ENCODE measurements at regions not wholly inside any gene's neighbourhood (a gene's known extent, or its start where the extent isn't known, plus 50 kb on each side); places are given as distances from the start of the nearest gene placed in this dataset.

DNA sequence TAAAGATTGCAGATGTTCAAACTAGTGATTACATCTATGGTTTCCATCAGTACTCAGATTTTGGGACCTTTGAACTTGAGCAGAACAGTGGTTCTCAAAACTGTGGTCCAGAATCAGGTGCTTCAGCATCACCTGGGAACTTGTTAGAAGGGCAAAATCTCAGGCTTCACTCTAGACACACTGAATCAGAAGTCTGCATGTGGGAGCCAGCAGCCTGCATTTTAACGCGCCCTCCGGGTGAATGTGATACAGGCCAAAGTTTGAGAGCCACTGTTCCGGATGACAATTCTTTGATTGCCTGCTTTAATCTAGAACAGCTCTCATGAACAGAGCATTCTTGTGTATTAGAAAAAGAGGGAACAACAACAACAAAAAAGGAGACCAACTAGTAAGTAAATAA, 261.7 kb downstream of the GPD2 start:
- Histone ChIP-seq H3K9ac (no peak overlapping the region), H3F3A (ENCODE audit: insufficient read depth) (no peaks in the 10 kb centered on the region), H3K27ac (no peak overlapping the region), H3K9me2 (ENCODE audit: insufficient read depth) (no peaks in the 10 kb centered on the region), H3K79me2 (ENCODE audit: insufficient read depth) (no peaks in the 10 kb centered on the region), H3K4me1 (ENCODE audit: insufficient read depth) (no peaks in the 10 kb centered on the region), H3K4me2 (ENCODE audit: unreplicated experiment) (no peak overlapping the region), H3K9me3 (ENCODE audit: low read depth) (no peaks in the 10 kb centered on the region), H3K36me3 (ENCODE audit: low read depth) (no peaks in the 10 kb centered on the region), H3K4me3 (no peak overlapping the region), H4K20me1 (ENCODE audit: insufficient read depth) (no peaks in the 10 kb centered on the region), H2AFZ (no peak overlapping the region), H3K27me3 (replicated peaks; ENCODE audit: insufficient read depth) (no peaks in the 10 kb centered on the region)
- no peak for DNase-seq
- in situ Hi-C loops (cut with MboI) = no loop called here
- no peak for TF ChIP-seq EZH2 (IDR thresholded peaks at IDR 0.05; ENCODE audit: insufficient read depth, poor library complexity, severe bottlenecking)
- no peak for TF ChIP-seq EZH2phosphoT487 (IDR thresholded peaks at IDR 0.05; ENCODE audit: insufficient read depth, low read depth)
- 25 to 32% methylated on average over 4 of the region's 4 CpGs for WGBS, 2 experiments (ENCODE audit: low coverage in 1 of 2, low lambda C conversion rate in 2 of 2, missing lambda C conversion rate in 2 of 2)

- no peak overlapping the region for H3K4me2 ChIP-seq (ENCODE audit: unreplicated experiment)
- no peaks in the 10 kb centered on the region for H3K79me2 ChIP-seq (ENCODE audit: insufficient read depth)
- no peak overlapping the region for H3K4me3 ChIP-seq
- H4K20me1 ChIP-seq (ENCODE audit: insufficient read depth) = no peaks in the 10 kb centered on the region
- peaks cover 5% of the 10 kb centered on the region; the same call in 1 of the 2 replicates for H3K27me3 ChIP-seq (replicated peaks; ENCODE audit: insufficient read depth)
- no peaks in the 10 kb centered on the region for H3K36me3 ChIP-seq (ENCODE audit: low read depth)
- WGBS, 2 experiments (ENCODE audit: low coverage in 1 of 2, low lambda C conversion rate in 2 of 2, missing lambda C conversion rate in 2 of 2) = 7% methylated on average over 8 of the region's 8 CpGs
- no peak overlapping the region for H3K9ac ChIP-seq
- H3K27ac ChIP-seq = no peak overlapping the region
- in situ Hi-C loops (cut with MboI) = no loop called here
- H2AFZ ChIP-seq = no peak overlapping the region
- H3K9me3 ChIP-seq (ENCODE audit: low read depth) = no peaks in the 10 kb centered on the region
- H3K9me2 ChIP-seq (ENCODE audit: insufficient read depth) = no peaks in the 10 kb centered on the region
- no peaks in the 10 kb centered on the region for H3F3A ChIP-seq (ENCODE audit: insufficient read depth)
- no peak for DNase-seq
- no peaks in the 10 kb centered on the region for H3K4me1 ChIP-seq (ENCODE audit: insufficient read depth)
- TF ChIP-seq EZH2 (IDR thresholded peaks at IDR 0.05; ENCODE audit: insufficient read depth, poor library complexity, severe bottlenecking) (no peak), EZH2phosphoT487 (IDR thresholded peaks at IDR 0.05; ENCODE audit: insufficient read depth, low read depth) (no peak)
These were observed 264.5 kb downstream of the GPD2 start for GRCh38 chr2:156700681-156701080.

DNA sequence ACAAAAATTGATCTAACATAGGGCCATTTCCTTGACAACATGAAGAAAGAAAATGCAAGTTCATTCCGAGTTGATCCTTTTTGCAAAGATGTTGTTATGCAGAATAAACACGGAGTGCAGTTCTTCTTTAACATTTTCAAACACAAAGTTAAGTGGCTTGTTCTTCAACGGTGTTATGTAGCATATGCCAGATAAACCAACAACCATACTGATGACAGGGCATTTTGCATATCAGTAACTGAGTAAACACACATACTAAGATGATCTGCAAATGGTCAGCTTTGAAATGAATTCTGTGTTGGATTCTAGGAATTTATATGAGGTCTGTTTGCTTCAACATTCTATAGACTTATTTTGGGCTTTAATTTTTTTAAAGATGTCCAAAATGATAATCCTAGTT, 266.4 kb downstream of the GPD2 start:
- no peak overlapping the region for H3K4me2 ChIP-seq (ENCODE audit: unreplicated experiment)
- TF ChIP-seq EZH2 (IDR thresholded peaks at IDR 0.05; ENCODE audit: insufficient read depth, poor library complexity, severe bottlenecking) = no peak
- TF ChIP-seq EZH2phosphoT487 (IDR thresholded peaks at IDR 0.05; ENCODE audit: insufficient read depth, low read depth) = no peak
- peaks cover 5% of the 10 kb centered on the region; the same call in 1 of the 2 replicates for H3K27me3 ChIP-seq (replicated peaks; ENCODE audit: insufficient read depth)
- no peaks in the 10 kb centered on the region for H3K9me2 ChIP-seq (ENCODE audit: insufficient read depth)
- H3K9me3 ChIP-seq (ENCODE audit: low read depth) = no peaks in the 10 kb centered on the region
- no peaks in the 10 kb centered on the region for H3K36me3 ChIP-seq (ENCODE audit: low read depth)
- no peaks in the 10 kb centered on the region for H4K20me1 ChIP-seq (ENCODE audit: insufficient read depth)
- no peak for DNase-seq
- in situ Hi-C loops (cut with MboI) = no loop called here
- no peak overlapping the region for H3K4me3 ChIP-seq
- WGBS, 2 experiments (ENCODE audit: low coverage in 1 of 2, low lambda C conversion rate in 2 of 2, missing lambda C conversion rate in 2 of 2) = 29 to 39% methylated on average over 3 of the region's 3 CpGs
- H3K9ac ChIP-seq = no peak overlapping the region
- H3F3A ChIP-seq (ENCODE audit: insufficient read depth) = no peaks in the 10 kb centered on the region
- no peak overlapping the region for H2AFZ ChIP-seq
- H3K4me1 ChIP-seq (ENCODE audit: insufficient read depth) = no peaks in the 10 kb centered on the region
- H3K79me2 ChIP-seq (ENCODE audit: insufficient read depth) = no peaks in the 10 kb centered on the region
- H3K27ac ChIP-seq = no peak overlapping the region

DNA sequence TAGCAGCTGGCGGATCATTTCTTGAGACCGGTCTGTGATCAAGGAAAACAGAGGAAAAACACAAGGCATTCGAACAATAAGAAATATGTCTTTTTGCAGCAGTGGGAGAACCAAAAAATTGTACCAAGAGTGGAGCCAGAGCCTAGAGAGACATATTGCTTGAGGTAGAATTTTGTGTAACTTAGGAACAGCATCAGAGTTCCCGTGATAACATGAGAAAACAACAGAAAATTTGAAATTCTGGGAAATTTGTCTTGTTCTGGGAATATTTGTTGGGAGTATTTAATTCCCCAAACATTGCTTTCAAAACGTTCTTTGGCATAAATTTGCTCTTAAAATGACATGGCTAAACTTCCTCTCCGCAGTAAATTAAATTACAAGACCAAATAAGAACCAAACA, 267.5 kb downstream of the GPD2 start:
- H4K20me1 ChIP-seq (ENCODE audit: insufficient read depth) = no peaks in the 10 kb centered on the region
- no peak overlapping the region for H3K4me3 ChIP-seq
- DNase-seq = no peak
- TF ChIP-seq EZH2phosphoT487 (IDR thresholded peaks at IDR 0.05; ENCODE audit: insufficient read depth, low read depth) (no peak), EZH2 (IDR thresholded peaks at IDR 0.05; ENCODE audit: insufficient read depth, poor library complexity, severe bottlenecking) (no peak)
- H3K27ac ChIP-seq = no peak overlapping the region
- H3F3A ChIP-seq (ENCODE audit: insufficient read depth) = no peaks in the 10 kb centered on the region
- in situ Hi-C loops (cut with MboI) = no loop called here
- H3K79me2 ChIP-seq (ENCODE audit: insufficient read depth) = no peaks in the 10 kb centered on the region
- no peaks in the 10 kb centered on the region for H3K4me1 ChIP-seq (ENCODE audit: insufficient read depth)
- WGBS, 2 experiments (ENCODE audit: low coverage in 1 of 2, low lambda C conversion rate in 2 of 2, missing lambda C conversion rate in 2 of 2) = 24 to 26% methylated on average over 6 of the region's 6 CpGs
- H3K36me3 ChIP-seq (ENCODE audit: low read depth) = no peaks in the 10 kb centered on the region
- no peak overlapping the region for H3K4me2 ChIP-seq (ENCODE audit: unreplicated experiment)
- H3K9me3 ChIP-seq (ENCODE audit: low read depth) = no peaks in the 10 kb centered on the region
- H3K9ac ChIP-seq = no peak overlapping the region
- H3K9me2 ChIP-seq (ENCODE audit: insufficient read depth) = no peaks in the 10 kb centered on the region
- H2AFZ ChIP-seq = no peak overlapping the region
- peaks cover 5% of the 10 kb centered on the region; the same call in 1 of the 2 replicates for H3K27me3 ChIP-seq (replicated peaks; ENCODE audit: insufficient read depth)

DNA sequence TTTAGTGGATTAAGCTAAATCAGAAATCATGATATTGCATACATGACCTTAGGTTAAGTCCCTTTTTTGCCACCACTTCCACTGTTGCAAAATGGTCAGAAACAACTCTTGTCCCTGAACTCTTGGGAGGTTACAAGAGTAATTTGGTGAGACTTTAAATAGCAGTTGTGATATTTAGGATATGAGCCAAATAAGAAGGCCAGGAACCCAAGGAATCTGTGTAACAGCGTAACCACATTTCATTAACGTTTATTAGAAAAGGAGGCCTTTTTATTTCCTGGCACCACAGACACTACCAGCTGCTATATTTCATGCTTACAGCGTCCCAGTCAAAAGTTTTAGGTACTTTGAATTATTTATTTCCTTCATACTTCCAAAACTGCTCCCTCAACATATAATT, 268.0 kb downstream of the GPD2 start:
- in situ Hi-C loops (cut with MboI) = no loop called here
- no peaks in the 10 kb centered on the region for H3K36me3 ChIP-seq (ENCODE audit: low read depth)
- DNase-seq = no peak
- no peaks in the 10 kb centered on the region for H3K4me1 ChIP-seq (ENCODE audit: insufficient read depth)
- no peaks in the 10 kb centered on the region for H3K9me2 ChIP-seq (ENCODE audit: insufficient read depth)
- no peak for TF ChIP-seq EZH2phosphoT487 (IDR thresholded peaks at IDR 0.05; ENCODE audit: insufficient read depth, low read depth)
- TF ChIP-seq EZH2 (IDR thresholded peaks at IDR 0.05; ENCODE audit: insufficient read depth, poor library complexity, severe bottlenecking) = no peak
- H3K4me3 ChIP-seq = no peak overlapping the region
- H3F3A ChIP-seq (ENCODE audit: insufficient read depth) = no peaks in the 10 kb centered on the region
- H3K27ac ChIP-seq = no peak overlapping the region
- no peak overlapping the region for H3K4me2 ChIP-seq (ENCODE audit: unreplicated experiment)
- no peaks in the 10 kb centered on the region for H4K20me1 ChIP-seq (ENCODE audit: insufficient read depth)
- H3K9ac ChIP-seq = no peak overlapping the region
- WGBS, 2 experiments (ENCODE audit: low coverage in 1 of 2, low lambda C conversion rate in 2 of 2, missing lambda C conversion rate in 2 of 2) = 9 to 14% methylated on average over 3 of the region's 3 CpGs
- H3K79me2 ChIP-seq (ENCODE audit: insufficient read depth) = no peaks in the 10 kb centered on the region
- H3K9me3 ChIP-seq (ENCODE audit: low read depth) = no peaks in the 10 kb centered on the region
- H3K27me3 ChIP-seq (replicated peaks; ENCODE audit: insufficient read depth) = peaks cover 5% of the 10 kb centered on the region; the same call in 1 of the 2 replicates
- H2AFZ ChIP-seq = no peak overlapping the region
